ENCODE measurements at regions not wholly inside any gene's neighbourhood (a gene's known extent, or its start where the extent isn't known, plus 50 kb on each side); places are given as distances from the start of the nearest gene placed in this dataset.

- no peak for TF ChIP-seq CTCF (IDR thresholded peaks at IDR 0.05)
- TF ChIP-seq POLR2AphosphoS5 (IDR thresholded peaks at IDR 0.05): no peak
- no peak for TF ChIP-seq POLR2A (IDR thresholded peaks at IDR 0.05)
- Histone ChIP-seq H3K9me3 (no peaks in the 10 kb centered on the region), H3K27me3 (no peaks in the 10 kb centered on the region), H3K4me3 (no peak overlapping the region), H3K4me1 (no peaks in the 10 kb centered on the region), H3K36me3 (no peaks in the 10 kb centered on the region), H3K27ac (no peak overlapping the region)
- DNase-seq (ENCODE audit: low spot score in 2 of 2): no peak
- intact Hi-C loops (cut with DNase I; ENCODE audit: low total_unique reads): no loop called here
Observed at GRCh38 chr1:191969290-191969689, 189.0 kb upstream of the RGS18 start.

- intact Hi-C loops (cut with DNase I; ENCODE audit: low total_unique reads): no loop called here
- Histone ChIP-seq H3K4me1 (no peaks in the 10 kb centered on the region), H3K9me3 (no peaks in the 10 kb centered on the region), H3K27me3 (no peaks in the 10 kb centered on the region), H3K36me3 (no peaks in the 10 kb centered on the region), H3K27ac (no peak overlapping the region), H3K4me3 (no peak overlapping the region)
- no peak for DNase-seq (ENCODE audit: low spot score in 2 of 2)
- TF ChIP-seq CTCF (IDR thresholded peaks at IDR 0.05) (no peak), POLR2A (IDR thresholded peaks at IDR 0.05) (no peak), POLR2AphosphoS5 (IDR thresholded peaks at IDR 0.05) (no peak)
Observed at GRCh38 chr1:191970116-191970515, 188.1 kb upstream of the RGS18 start.

- Histone ChIP-seq H3K27me3 (no peaks in the 10 kb centered on the region), H3K36me3 (no peaks in the 10 kb centered on the region), H3K4me1 (no peaks in the 10 kb centered on the region), H3K4me3 (no peak overlapping the region), H3K27ac (no peak overlapping the region), H3K9me3 (no peaks in the 10 kb centered on the region)
- TF ChIP-seq CTCF (IDR thresholded peaks at IDR 0.05) (no peak), POLR2A (IDR thresholded peaks at IDR 0.05) (no peak), POLR2AphosphoS5 (IDR thresholded peaks at IDR 0.05) (no peak)
- intact Hi-C loops (cut with DNase I; ENCODE audit: low total_unique reads): no loop called here
- no peak for DNase-seq (ENCODE audit: low spot score in 2 of 2)
Observed at GRCh38 chr1:191971447-191971846, 186.8 kb upstream of the RGS18 start.

- intact Hi-C loops (cut with DNase I; ENCODE audit: low total_unique reads): no loop called here
- no peak for DNase-seq (ENCODE audit: low spot score in 2 of 2)
Observed at GRCh38 chr1:191974004-191974403, 184.3 kb upstream of the RGS18 start.

GRCh38 chr1:191977874-191978506, 180.3 kb upstream of the RGS18 start:
- Histone ChIP-seq H3K36me3 (no peaks in the 10 kb centered on the region), H3K27me3 (no peaks in the 10 kb centered on the region), H3K9me3 (no peaks in the 10 kb centered on the region), H3K27ac (no peak overlapping the region), H3K4me3 (no peak overlapping the region), H3K4me1 (no peaks in the 10 kb centered on the region)
- DNase-seq (ENCODE audit: low spot score in 2 of 2): no peak
- TF ChIP-seq POLR2AphosphoS5 (IDR thresholded peaks at IDR 0.05): no peak
- no peak for TF ChIP-seq POLR2A (IDR thresholded peaks at IDR 0.05)
- no peak for TF ChIP-seq CTCF (IDR thresholded peaks at IDR 0.05)
- intact Hi-C loops (cut with DNase I; ENCODE audit: low total_unique reads): no loop called here

More at GRCh38 chr1:191974004-191974403, 184.3 kb upstream of the RGS18 start:
- no peaks in the 10 kb centered on the region for H3K27me3 ChIP-seq
- TF ChIP-seq POLR2A (IDR thresholded peaks at IDR 0.05) (no peak), POLR2AphosphoS5 (IDR thresholded peaks at IDR 0.05) (no peak), CTCF (IDR thresholded peaks at IDR 0.05) (no peak)
- H3K4me3 ChIP-seq: no peak overlapping the region
- no peaks in the 10 kb centered on the region for H3K4me1 ChIP-seq
- H3K27ac ChIP-seq: no peak overlapping the region
- no peaks in the 10 kb centered on the region for H3K36me3 ChIP-seq
- no peaks in the 10 kb centered on the region for H3K9me3 ChIP-seq
